ENCODE measurements at regions not wholly inside any gene's neighbourhood (a gene's known extent, or its start where the extent isn't known, plus 50 kb on each side); places are given as distances from the start of the nearest gene placed in this dataset.

DNA sequence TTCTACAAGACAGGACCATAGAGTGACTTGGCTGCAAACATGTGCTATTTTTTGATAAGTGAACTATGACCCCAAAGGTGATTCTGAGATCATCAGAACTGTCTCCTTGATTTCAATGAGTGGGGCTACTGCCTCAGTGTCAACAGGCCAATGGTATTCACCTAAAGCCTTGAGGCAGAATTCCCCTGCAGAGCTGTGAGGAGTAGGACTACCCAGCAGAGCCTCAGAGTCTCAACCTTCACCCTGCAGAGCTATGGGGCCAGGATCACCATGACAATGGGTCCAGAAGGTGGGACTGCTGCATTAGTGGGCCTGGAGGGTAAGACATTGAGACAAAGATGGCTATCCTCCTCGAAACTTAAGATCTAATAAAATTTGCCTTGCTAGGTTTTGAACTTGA lies 1668.2 kb upstream of the SLC39A10 start:
- TF ChIP-seq, protein P1, sequence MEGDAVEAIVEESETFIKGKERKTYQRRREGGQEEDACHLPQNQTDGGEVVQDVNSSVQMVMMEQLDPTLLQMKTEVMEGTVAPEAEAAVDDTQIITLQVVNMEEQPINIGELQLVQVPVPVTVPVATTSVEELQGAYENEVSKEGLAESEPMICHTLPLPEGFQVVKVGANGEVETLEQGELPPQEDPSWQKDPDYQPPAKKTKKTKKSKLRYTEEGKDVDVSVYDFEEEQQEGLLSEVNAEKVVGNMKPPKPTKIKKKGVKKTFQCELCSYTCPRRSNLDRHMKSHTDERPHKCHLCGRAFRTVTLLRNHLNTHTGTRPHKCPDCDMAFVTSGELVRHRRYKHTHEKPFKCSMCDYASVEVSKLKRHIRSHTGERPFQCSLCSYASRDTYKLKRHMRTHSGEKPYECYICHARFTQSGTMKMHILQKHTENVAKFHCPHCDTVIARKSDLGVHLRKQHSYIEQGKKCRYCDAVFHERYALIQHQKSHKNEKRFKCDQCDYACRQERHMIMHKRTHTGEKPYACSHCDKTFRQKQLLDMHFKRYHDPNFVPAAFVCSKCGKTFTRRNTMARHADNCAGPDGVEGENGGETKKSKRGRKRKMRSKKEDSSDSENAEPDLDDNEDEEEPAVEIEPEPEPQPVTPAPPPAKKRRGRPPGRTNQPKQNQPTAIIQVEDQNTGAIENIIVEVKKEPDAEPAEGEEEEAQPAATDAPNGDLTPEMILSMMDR (IDR thresholded peaks at IDR 0.05), result no peak
- no peak for TF ChIP-seq ZFX (IDR thresholded peaks at IDR 0.05; ENCODE audit: borderline replicate concordance)

All from 22Rv1 (cell line).